ENCODE measurements at regions not wholly inside any gene's neighbourhood (a gene's known extent, or its start where the extent isn't known, plus 50 kb on each side); places are given as distances from the start of the nearest gene placed in this dataset.

GRCh38 chr5:9927521-9927997 lies 297.4 kb upstream of the TAS2R1 start:
- no peak for DNase-seq (ENCODE audit: low read depth, low spot score)

- DNase-seq (ENCODE audit: low read depth, low spot score): no peak
Observed at GRCh38 chr5:9927106-9927505, 297.0 kb upstream of the TAS2R1 start.

GRCh38 chr5:9924614-9925013 lies 294.5 kb upstream of the TAS2R1 start:
- DNase-seq (ENCODE audit: low read depth, low spot score): peak; percentile 85

GRCh38 chr5:9922719-9923118 lies 292.6 kb upstream of the TAS2R1 start:
- DNase-seq (ENCODE audit: low read depth, low spot score): no peak

GRCh38 chr5:9920697-9921096 lies 290.5 kb upstream of the TAS2R1 start:
- DNase-seq (ENCODE audit: low read depth, low spot score): no peak

GRCh38 chr5:9919306-9920030 lies 289.3 kb upstream of the TAS2R1 start:
- DNase-seq (ENCODE audit: low read depth, low spot score): no peak

GRCh38 chr5:9905661-9906060 lies 275.5 kb upstream of the TAS2R1 start:
- DNase-seq (ENCODE audit: low read depth, low spot score): no peak

- no peak for DNase-seq (ENCODE audit: low read depth, low spot score)
Observed at GRCh38 chr5:9903801-9904200, 273.6 kb upstream of the TAS2R1 start.

GRCh38 chr5:9898319-9898718 lies 268.2 kb upstream of the TAS2R1 start:
- DNase-seq (ENCODE audit: low read depth, low spot score): no peak

- DNase-seq (ENCODE audit: low read depth, low spot score): no peak
Observed at GRCh38 chr5:9895302-9895645, 265.1 kb upstream of the TAS2R1 start.

- DNase-seq (ENCODE audit: low read depth, low spot score): no peak
Observed at GRCh38 chr5:9894571-9895301, 264.6 kb upstream of the TAS2R1 start.

- no peak for DNase-seq (ENCODE audit: low read depth, low spot score)
Observed at GRCh38 chr5:9892696-9893095, 262.5 kb upstream of the TAS2R1 start.

GRCh38 chr5:9889511-9889910 lies 259.4 kb upstream of the TAS2R1 start:
- no peak for DNase-seq (ENCODE audit: low read depth, low spot score)

GRCh38 chr5:9888501-9888901 lies 258.4 kb upstream of the TAS2R1 start:
- no peak for DNase-seq (ENCODE audit: low read depth, low spot score)

- no peak for DNase-seq (ENCODE audit: low read depth, low spot score)
Observed at GRCh38 chr5:9885164-9885563, 255.0 kb upstream of the TAS2R1 start.

GRCh38 chr5:9878206-9878605 lies 248.1 kb upstream of the TAS2R1 start:
- no peak for DNase-seq (ENCODE audit: low read depth, low spot score)

- no peak for DNase-seq (ENCODE audit: low read depth, low spot score)
Observed at GRCh38 chr5:9877488-9877887, 247.3 kb upstream of the TAS2R1 start.

- no peak for DNase-seq (ENCODE audit: low read depth, low spot score)
Observed at GRCh38 chr5:9876451-9876850, 246.3 kb upstream of the TAS2R1 start.

- DNase-seq (ENCODE audit: low read depth, low spot score): no peak
Observed at GRCh38 chr5:9869616-9870288, 239.6 kb upstream of the TAS2R1 start.

GRCh38 chr5:9865574-9865973 lies 235.4 kb upstream of the TAS2R1 start:
- no peak for DNase-seq (ENCODE audit: low read depth, low spot score)

- DNase-seq (ENCODE audit: low read depth, low spot score): no peak
Observed at GRCh38 chr5:9864791-9865190, 234.6 kb upstream of the TAS2R1 start.

- DNase-seq (ENCODE audit: low read depth, low spot score): no peak
Observed at GRCh38 chr5:9863486-9863885, 233.3 kb upstream of the TAS2R1 start.
